Stimulated activated CD8-positive, alpha-beta memory T cell treated with anti-CD3 and anti-CD28 coated beads, Interleukin-4, amount 100 ng/mL, for 24 hours (primary cell): ENCODE measurements at regions not wholly inside any gene's neighbourhood (a gene's known extent, or its start where the extent isn't known, plus 50 kb on each side); places are given as distances from the start of the nearest gene placed in this dataset.
"Not testable (repeated sequence)": the region's sequence is repeated elsewhere in the genome, so short reads cannot be mapped to it uniquely, and the experiment has no call there.

Experiments used
- DNase-seq: peaks from one replicate; pipeline ENCODE4 v3.0.0-alpha.2; 2020; ENCODE audit warnings: low read depth

- DNase-seq, result not testable (repeated sequence)
Observed at GRCh38 chr5:166742951-166743350, 1548.5 kb upstream of the WWC1 start.

GRCh38 chr5:166746506-166746905, 1544.9 kb upstream of the WWC1 start:
- no peak for DNase-seq

- DNase-seq, result no peak
Observed at GRCh38 chr5:166750376-166750775, 1541.1 kb upstream of the WWC1 start.

- no peak for DNase-seq
Observed at GRCh38 chr5:166758151-166758550, 1533.3 kb upstream of the WWC1 start.

GRCh38 chr5:166767858-166768257, 1523.6 kb upstream of the WWC1 start:
- DNase-seq, result no peak

GRCh38 chr5:166768536-166768935, 1522.9 kb upstream of the WWC1 start:
- no peak for DNase-seq

- DNase-seq, result no peak
Observed at GRCh38 chr5:166772770-166773169, 1518.7 kb upstream of the WWC1 start.

GRCh38 chr5:166781737-166782136, 1509.7 kb upstream of the WWC1 start:
- no peak for DNase-seq

- DNase-seq, result no peak
Observed at GRCh38 chr5:166784545-166785078, 1506.8 kb upstream of the WWC1 start.

GRCh38 chr5:166786178-166786577, 1505.3 kb upstream of the WWC1 start:
- no peak for DNase-seq

GRCh38 chr5:166786889-166787288, 1504.6 kb upstream of the WWC1 start:
- DNase-seq, result no peak

GRCh38 chr5:166788050-166788449, 1503.4 kb upstream of the WWC1 start:
- DNase-seq, result no peak

GRCh38 chr5:166795756-166796155, 1495.7 kb upstream of the WWC1 start:
- no peak for DNase-seq

GRCh38 chr5:166803058-166803457, 1488.4 kb upstream of the WWC1 start:
- DNase-seq, result no peak

- DNase-seq, result not testable (repeated sequence)
Observed at GRCh38 chr5:166804223-166804622, 1487.2 kb upstream of the WWC1 start.

GRCh38 chr5:166804693-166805092, 1486.8 kb upstream of the WWC1 start:
- DNase-seq, result not testable (repeated sequence)

- not testable (repeated sequence) for DNase-seq
Observed at GRCh38 chr5:166810093-166810658, 1481.3 kb upstream of the WWC1 start.

- no peak for DNase-seq
Observed at GRCh38 chr5:166810721-166811120, 1480.7 kb upstream of the WWC1 start.

GRCh38 chr5:166823360-166823759, 1468.1 kb upstream of the WWC1 start:
- DNase-seq, result no peak

GRCh38 chr5:166834246-166834645, 1457.2 kb upstream of the WWC1 start:
- DNase-seq, result no peak

GRCh38 chr5:166845044-166845443, 1446.4 kb upstream of the WWC1 start:
- DNase-seq, result no peak

- DNase-seq, result no peak
Observed at GRCh38 chr5:166856791-166857190, 1434.7 kb upstream of the WWC1 start.

- no peak for DNase-seq
Observed at GRCh38 chr5:166860426-166860825, 1431.0 kb upstream of the WWC1 start.

- no peak for DNase-seq
Observed at GRCh38 chr5:166862581-166862980, 1428.9 kb upstream of the WWC1 start.
